Heart left ventricle (tissue), 13 donors: ENCODE measurements at regions not wholly inside any gene's neighbourhood (a gene's known extent, or its start where the extent isn't known, plus 50 kb on each side); places are given as distances from the start of the nearest gene placed in this dataset.

ENCODE experiments used
- POLR2A ChIP-seq, 2 donors: fragments of 450-650 bp; IDR thresholded peaks; one replicate each; pipeline ENCODE4 v1.6.1; 2017; ENCODE audit warnings: antibody characterized with exemption in 2 of 2, mild to moderate bottlenecking in 2 of 2, moderate library complexity in 2 of 2
- TF ChIP-seq, protein P1 (sequence below), 12 donors: fragments of 200-600 bp; sonication (generic) in 4 of 12; IDR thresholded peaks; one replicate each; pipeline versions ENCODE4 v1.5.0 to v1.8.0; 2018 to 2022; ENCODE audit warnings: antibody characterized with exemption in 12 of 12, mild to moderate bottlenecking in 5 of 12
- donor health status: ischemic (EF 13 %, LVEDD 7.1; RV severe dilation, severe dysfunction).
- donor health status: DM: no; HTN: yes; CAD: no.
- donor health status: DM: no; HTN: no; CAD: no.
- donor health status: ischemic (EF 25% LVEDD 6.9; RV normal size, moderate dysfunction).
- donor health status: ischemic (EF 25% LVEDD 5.7; RV mildly dilated, moderate dysfunction).
- donor health status: ischemic (EF 35%, LVEDD 5.7; RV mildly dilated, moderate dysfunction).
- donor health status: nonischemic (EF 11% LVEDD 7.7; RV severe dilation, severe dysfunction).
- donor health status: DM: yes; HTN: yes; CAD: no.
- donor health status: PGD.
- donor health status: ischemic (EF 29% LVEDD 5.4; RV normal size, mild dysfunction).
- donor health status: nonischemic (EF 23%, LVEDD 6.1; RV moderate dilation, normal function).

DNA sequence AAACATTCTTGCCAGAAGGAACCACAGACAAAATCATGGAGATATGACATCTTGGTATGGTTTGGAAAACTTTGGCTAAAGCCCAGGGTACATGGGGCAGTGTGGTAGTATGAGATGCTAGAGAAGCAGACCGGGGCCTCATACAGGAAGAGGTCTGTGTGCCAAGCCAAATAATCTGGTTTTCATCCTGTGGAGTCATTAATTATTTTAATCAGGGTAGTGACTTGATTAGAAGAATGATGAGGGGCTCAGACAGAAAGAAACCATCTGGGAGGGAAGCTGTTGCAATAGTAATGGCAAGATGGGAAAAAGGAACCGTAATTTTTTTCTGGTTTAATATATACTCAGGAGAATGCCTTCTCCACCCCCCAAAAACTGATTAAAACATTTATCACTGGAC lies 318.0 kb downstream of the BRINP2 start:
- no peak for TF ChIP-seq POLR2A (IDR thresholded peaks at IDR 0.05)
- TF ChIP-seq, protein P1, sequence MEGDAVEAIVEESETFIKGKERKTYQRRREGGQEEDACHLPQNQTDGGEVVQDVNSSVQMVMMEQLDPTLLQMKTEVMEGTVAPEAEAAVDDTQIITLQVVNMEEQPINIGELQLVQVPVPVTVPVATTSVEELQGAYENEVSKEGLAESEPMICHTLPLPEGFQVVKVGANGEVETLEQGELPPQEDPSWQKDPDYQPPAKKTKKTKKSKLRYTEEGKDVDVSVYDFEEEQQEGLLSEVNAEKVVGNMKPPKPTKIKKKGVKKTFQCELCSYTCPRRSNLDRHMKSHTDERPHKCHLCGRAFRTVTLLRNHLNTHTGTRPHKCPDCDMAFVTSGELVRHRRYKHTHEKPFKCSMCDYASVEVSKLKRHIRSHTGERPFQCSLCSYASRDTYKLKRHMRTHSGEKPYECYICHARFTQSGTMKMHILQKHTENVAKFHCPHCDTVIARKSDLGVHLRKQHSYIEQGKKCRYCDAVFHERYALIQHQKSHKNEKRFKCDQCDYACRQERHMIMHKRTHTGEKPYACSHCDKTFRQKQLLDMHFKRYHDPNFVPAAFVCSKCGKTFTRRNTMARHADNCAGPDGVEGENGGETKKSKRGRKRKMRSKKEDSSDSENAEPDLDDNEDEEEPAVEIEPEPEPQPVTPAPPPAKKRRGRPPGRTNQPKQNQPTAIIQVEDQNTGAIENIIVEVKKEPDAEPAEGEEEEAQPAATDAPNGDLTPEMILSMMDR (IDR thresholded peaks at IDR 0.05), result no peak
